C4-2B (cell line): ENCODE measurements at regions not wholly inside any gene's neighbourhood (a gene's known extent, or its start where the extent isn't known, plus 50 kb on each side); places are given as distances from the start of the nearest gene placed in this dataset.

Experiments used
- CTCF ChIP-seq: fragments of 450-650 bp; conservative IDR thresholded peaks from 2 replicates; pipeline ENCODE4 v1.5.1; 2017; ENCODE audit warnings: mild to moderate bottlenecking
- ZFX ChIP-seq: fragments of 450-650 bp; IDR thresholded peaks from 2 replicates; pipeline ENCODE4 v1.6.1; 2017

DNA sequence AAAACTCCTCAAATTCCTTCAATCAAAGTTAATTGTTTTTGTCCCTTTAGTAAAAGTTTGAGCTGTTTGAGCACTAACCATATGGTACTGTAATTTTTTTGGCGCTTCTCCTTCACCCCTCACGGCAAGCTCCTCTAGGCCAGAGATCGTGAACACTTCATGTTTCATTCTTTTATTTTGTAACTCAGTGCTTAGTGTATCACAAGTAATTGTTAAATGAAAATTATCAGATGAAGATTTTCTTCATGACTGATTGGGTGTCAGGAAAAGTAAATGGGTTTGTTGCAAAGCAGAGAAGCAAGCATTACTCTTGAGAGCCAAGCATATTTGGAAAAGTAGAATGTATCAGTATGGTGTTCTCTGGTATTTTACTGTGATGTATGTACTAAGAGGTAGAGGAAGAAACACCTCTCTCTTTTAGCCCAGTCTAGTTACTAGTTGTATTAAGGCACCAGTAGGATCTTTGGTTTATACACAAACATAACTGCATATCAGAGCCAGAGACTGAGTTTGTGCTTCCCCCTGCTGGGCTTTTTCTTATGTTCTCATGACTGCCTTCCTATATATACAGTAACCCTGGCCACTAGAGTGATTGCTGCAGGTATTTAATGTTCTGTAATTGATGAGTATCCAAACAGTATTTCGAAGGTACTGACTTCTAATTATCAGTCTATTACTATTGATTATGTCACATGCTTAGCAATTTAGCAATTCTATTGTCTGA, 202.3 kb upstream of the KLHL1 start:
- no peak for TF ChIP-seq ZFX
- peak; percentile 29 for TF ChIP-seq CTCF
